Nephron (organoid): ENCODE measurements at regions not wholly inside any gene's neighbourhood (a gene's known extent, or its start where the extent isn't known, plus 50 kb on each side); places are given as distances from the start of the nearest gene placed in this dataset.

ENCODE experiments used
- H3K27ac Mint-ChIP-seq, 3 experiments: 2 replicates each; pipeline ENCODE4 v1.8.0; 2020; ENCODE audit warnings: mixed read lengths in 3 of 3, mild to moderate bottlenecking in 2 of 3, moderate library complexity in 1 of 3
- H3K27me3 Mint-ChIP-seq: 2 replicates; pipeline ENCODE4 v1.8.0; 2021; ENCODE audit warnings: low read depth, mild to moderate bottlenecking, moderate library complexity, mixed read lengths
- H3K36me3 Mint-ChIP-seq: 2 replicates; pipeline ENCODE4 v1.8.0; 2020; ENCODE audit warnings: low read depth, mixed read lengths
- H3K4me1 Mint-ChIP-seq: 2 replicates; pipeline ENCODE4 v1.8.0; 2020; ENCODE audit warnings: mixed read lengths
- H3K4me3 Mint-ChIP-seq, 3 experiments: 2 replicates each; pipeline ENCODE4 v1.8.0; 2020; ENCODE audit warnings: mild to moderate bottlenecking in 3 of 3, mixed read lengths in 3 of 3, moderate library complexity in 2 of 3
- H3K9me3 Mint-ChIP-seq: 2 replicates; pipeline ENCODE4 v1.8.0; 2020; ENCODE audit warnings: mixed read lengths
- CTCF ChIP-seq, 3 experiments: fragments of 200-600 bp; sonication (generic); IDR thresholded peaks; one replicate each; pipeline ENCODE4 v1.5.0; 2021; ENCODE audit warnings: antibody characterized with exemption in 3 of 3; ENCODE audit not compliant: unreplicated experiment in 3 of 3

- peaks cover 32% of the 10 kb centered on the region for H3K4me1 Mint-ChIP-seq
- no peak for TF ChIP-seq CTCF (IDR thresholded peaks at IDR 0.05; ENCODE audit: unreplicated experiment in 3 of 3)
- peaks cover 31% of the 10 kb centered on the region for H3K9me3 Mint-ChIP-seq
- H3K36me3 Mint-ChIP-seq, result peaks cover 14% of the 10 kb centered on the region
- no peak overlapping the region for H3K27ac Mint-ChIP-seq
- peaks cover 20% of the 10 kb centered on the region for H3K27me3 Mint-ChIP-seq
- H3K4me3 Mint-ChIP-seq, result peak overlapping the region in 1 of 3 experiments; percentile 41
Measured at GRCh38 chr15:70337277-70338186, 239.8 kb upstream of the TLE3 start.

- Mint-ChIP-seq H3K27ac (no peak overlapping the region), H3K4me3 (no peak overlapping the region), H3K4me1 (peaks cover 32% of the 10 kb centered on the region), H3K27me3 (peaks cover 10% of the 10 kb centered on the region), H3K36me3 (peaks cover 18% of the 10 kb centered on the region), H3K9me3 (peaks cover 35% of the 10 kb centered on the region)
- TF ChIP-seq CTCF (IDR thresholded peaks at IDR 0.05; ENCODE audit: unreplicated experiment in 3 of 3), result no peak
Measured at GRCh38 chr15:70336425-70337009, 238.8 kb upstream of the TLE3 start.

- H3K4me1 Mint-ChIP-seq, result peaks cover 16% of the 10 kb centered on the region
- no peak overlapping the region for H3K27ac Mint-ChIP-seq
- no peak for TF ChIP-seq CTCF (IDR thresholded peaks at IDR 0.05; ENCODE audit: unreplicated experiment in 3 of 3)
- peaks cover 21% of the 10 kb centered on the region for H3K36me3 Mint-ChIP-seq
- H3K9me3 Mint-ChIP-seq, result peaks cover 50% of the 10 kb centered on the region
- H3K27me3 Mint-ChIP-seq, result peaks cover 9% of the 10 kb centered on the region
- no peak overlapping the region for H3K4me3 Mint-ChIP-seq
Measured at GRCh38 chr15:70334286-70334685, 236.6 kb upstream of the TLE3 start.

GRCh38 chr15:70329179-70329578 lies 231.5 kb upstream of the TLE3 start:
- no peak overlapping the region for H3K4me3 Mint-ChIP-seq
- H3K27ac Mint-ChIP-seq, result no peak overlapping the region
- peaks cover 18% of the 10 kb centered on the region for H3K4me1 Mint-ChIP-seq
- peaks cover 14% of the 10 kb centered on the region for H3K36me3 Mint-ChIP-seq
- TF ChIP-seq CTCF (IDR thresholded peaks at IDR 0.05; ENCODE audit: unreplicated experiment in 3 of 3), result no peak
- H3K9me3 Mint-ChIP-seq, result peaks cover 26% of the 10 kb centered on the region
- H3K27me3 Mint-ChIP-seq, result peaks cover 4% of the 10 kb centered on the region

GRCh38 chr15:70328679-70329115 lies 231.0 kb upstream of the TLE3 start:
- Mint-ChIP-seq H3K9me3 (peaks cover 21% of the 10 kb centered on the region), H3K4me1 (peaks cover 23% of the 10 kb centered on the region), H3K36me3 (peaks cover 10% of the 10 kb centered on the region), H3K27me3 (peaks cover 4% of the 10 kb centered on the region), H3K4me3 (no peak overlapping the region), H3K27ac (peak overlapping the region in 1 of 3 experiments; percentile 34)
- no peak for TF ChIP-seq CTCF (IDR thresholded peaks at IDR 0.05; ENCODE audit: unreplicated experiment in 3 of 3)
